ENCODE measurements at regions not wholly inside any gene's neighbourhood (a gene's known extent, or its start where the extent isn't known, plus 50 kb on each side); places are given as distances from the start of the nearest gene placed in this dataset.

GRCh38 chr3:28649266-28649665 lies 300.6 kb upstream of the AZI2 start:
- DNase-seq, result no peak

- no peak for DNase-seq
Measured at GRCh38 chr3:28651159-28651558, 302.5 kb upstream of the AZI2 start.

- no peak for DNase-seq
Measured at GRCh38 chr3:28664123-28664522, 315.5 kb upstream of the AZI2 start.

GRCh38 chr3:28667646-28668621 lies 319.3 kb upstream of the AZI2 start:
- peak in 1 of 2 experiments; percentile 1 for DNase-seq

GRCh38 chr3:28669870-28670269 lies 321.2 kb upstream of the AZI2 start:
- DNase-seq, result no peak

- DNase-seq, result no peak
Measured at GRCh38 chr3:28672406-28672805, 323.8 kb upstream of the AZI2 start.

GRCh38 chr3:28673446-28673845 lies 324.8 kb upstream of the AZI2 start:
- DNase-seq, result no peak

GRCh38 chr3:28674212-28674611 lies 325.6 kb upstream of the AZI2 start:
- no peak for DNase-seq

GRCh38 chr3:28677581-28677980 lies 329.0 kb upstream of the AZI2 start:
- DNase-seq, result no peak

GRCh38 chr3:28678086-28678485 lies 329.5 kb upstream of the AZI2 start:
- DNase-seq, result no peak

- DNase-seq, result no peak
Measured at GRCh38 chr3:28680050-28680449, 331.4 kb upstream of the AZI2 start.

GRCh38 chr3:28682121-28682520 lies 333.5 kb upstream of the AZI2 start:
- DNase-seq, result no peak

- no peak for DNase-seq
Measured at GRCh38 chr3:28690176-28690575, 341.6 kb upstream of the AZI2 start.

- DNase-seq, result no peak
Measured at GRCh38 chr3:28698706-28699105, 350.1 kb upstream of the AZI2 start.

- DNase-seq, result no peak
Measured at GRCh38 chr3:28699283-28699682, 350.7 kb upstream of the AZI2 start.

- DNase-seq, result no peak
Measured at GRCh38 chr3:28700728-28701127, 352.1 kb upstream of the AZI2 start.

- no peak for DNase-seq
Measured at GRCh38 chr3:28703843-28704242, 355.2 kb upstream of the AZI2 start.

- DNase-seq, result no peak
Measured at GRCh38 chr3:28711293-28711692, 362.7 kb upstream of the AZI2 start.

GRCh38 chr3:28716939-28717338 lies 368.3 kb upstream of the AZI2 start:
- DNase-seq, result no peak

GRCh38 chr3:28718074-28718849 lies 369.6 kb upstream of the AZI2 start:
- no peak for DNase-seq

GRCh38 chr3:28726840-28727239 lies 378.2 kb upstream of the AZI2 start:
- peak in 1 of 2 experiments; percentile 3 for DNase-seq

- no peak for DNase-seq
Measured at GRCh38 chr3:28727307-28727706, 378.7 kb upstream of the AZI2 start.

GRCh38 chr3:28738425-28738824 lies 389.8 kb upstream of the AZI2 start:
- no peak for DNase-seq

- DNase-seq, result no peak
Measured at GRCh38 chr3:28739647-28740046, 391.0 kb upstream of the AZI2 start.
